ENCODE measurements at regions not wholly inside any gene's neighbourhood (a gene's known extent, or its start where the extent isn't known, plus 50 kb on each side); places are given as distances from the start of the nearest gene placed in this dataset.

GRCh38 chr14:22699801-22700564, 55.8 kb upstream of the OR6J1 start:
- no peak overlapping the region for H3K4me3 ChIP-seq (ENCODE audit: low read length in 2 of 2)
- Mint-ChIP-seq H3K9me3 (no peaks in the 10 kb centered on the region), H3K4me1 (no peaks in the 10 kb centered on the region), H3K27ac (no peak overlapping the region), H3K36me3 (no peaks in the 10 kb centered on the region), H3K4me3 (no peak overlapping the region), H3K27me3 (peaks cover 18 to 23% of the 10 kb centered on the region in 2 donors)
- H3K27ac ChIP-seq (ENCODE audit: low read depth, low read length), result no peak overlapping the region
- CTCF ChIA-PET (ENCODE audit: partially characterized antibody), result no interaction called here
- POLR2A ChIA-PET (ENCODE audit: partially characterized antibody), result no interaction called here
- DNase-seq, result no peak
- intact Hi-C loops (cut with micrococcal nuclease), result no loop called here
- no peaks in the 10 kb centered on the region for H3K4me1 ChIP-seq (ENCODE audit: insufficient read depth, low read length)
- peaks cover 21% of the 10 kb centered on the region for H3K27me3 ChIP-seq (ENCODE audit: insufficient read depth, low read length)
- H3K9me3 ChIP-seq (ENCODE audit: control insufficient read depth in 1 of 2, low read length in 2 of 2), result no peaks in the 10 kb centered on the region
- H3K36me3 ChIP-seq (ENCODE audit: insufficient read depth, low read length), result no peaks in the 10 kb centered on the region

- no peaks in the 10 kb centered on the region for H3K9me3 ChIP-seq (ENCODE audit: control insufficient read depth in 1 of 2, low read length in 2 of 2)
- H3K4me1 Mint-ChIP-seq, result peaks cover 5 to 13% (median 10%) of the 10 kb centered on the region in 4 donors
- no peak overlapping the region for H3K27ac ChIP-seq (ENCODE audit: low read depth, low read length)
- H3K36me3 ChIP-seq (ENCODE audit: insufficient read depth, low read length), result no peaks in the 10 kb centered on the region
- POLR2A ChIA-PET (ENCODE audit: partially characterized antibody), result interaction anchor here (0.6 kb wide), 2 partner anchors 36 to 272 kb away, joined by 4 to 5 read pairs; no protein-coding TSS in a partner anchor
- intact Hi-C loops (cut with micrococcal nuclease), result loop anchor here (1.0 to 5.0 kb wide), 3 partner anchors 53 to 143 kb away; partner anchors contain the start of genes DAD1 and OXA1L
- no peak for DNase-seq
- peak overlapping the region in 1 of 2 donors; percentile 28 for H3K4me3 ChIP-seq (ENCODE audit: low read length in 2 of 2)
- no peaks in the 10 kb centered on the region for H3K9me3 Mint-ChIP-seq
- H3K36me3 Mint-ChIP-seq, result no peaks in the 10 kb centered on the region
- no peaks in the 10 kb centered on the region for H3K27me3 ChIP-seq (ENCODE audit: insufficient read depth, low read length)
- H3K27me3 Mint-ChIP-seq, result peaks cover 13 to 31% of the 10 kb centered on the region in 2 donors
- H3K4me3 Mint-ChIP-seq, result peak overlapping the region; percentile 81 to 92 (median 86)
- H3K27ac Mint-ChIP-seq, result peak overlapping the region in 3 of 7 donors; percentile 48 to 94 (median 81)
- CTCF ChIA-PET (ENCODE audit: partially characterized antibody), result interaction anchor here (1.0 kb wide), 2 partner anchors 142 to 197 kb away, joined by 4 to 7 read pairs; no protein-coding TSS in a partner anchor
- no peaks in the 10 kb centered on the region for H3K4me1 ChIP-seq (ENCODE audit: insufficient read depth, low read length)
These were observed 52.9 kb upstream of the OXA1L start for GRCh38 chr14:22713631-22713950.

DNA sequence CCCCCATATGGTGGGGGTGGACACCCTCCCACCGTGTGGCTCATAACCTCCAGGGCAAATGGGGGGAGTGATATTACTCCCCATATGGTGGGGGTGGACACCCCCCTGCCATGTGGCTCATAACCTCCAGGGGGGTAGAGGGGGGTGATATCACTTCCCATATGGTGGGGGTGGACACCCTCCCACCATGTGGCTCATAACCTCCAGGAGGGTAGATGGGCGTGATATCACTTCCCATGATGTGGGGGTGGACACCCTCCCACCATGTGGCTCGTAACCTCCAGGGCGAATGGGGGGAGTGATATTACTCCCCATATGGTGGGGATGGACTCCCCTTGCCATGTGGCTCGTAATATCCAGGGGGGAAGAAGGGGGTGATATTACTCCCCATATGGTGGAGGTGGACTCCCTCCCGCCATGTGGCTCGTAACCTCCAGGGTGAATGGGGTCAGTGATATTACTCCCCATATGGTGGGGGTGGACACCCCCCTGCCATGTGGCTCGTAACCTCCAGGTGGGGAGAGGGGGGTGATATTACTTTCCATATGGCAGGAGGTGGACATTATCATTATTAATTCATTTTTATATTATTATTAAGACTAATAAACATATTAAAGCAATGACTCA, 51.2 kb upstream of the OXA1L start:
- Mint-ChIP-seq H3K9me3 (no peaks in the 10 kb centered on the region), H3K4me1 (peaks cover 5 to 13% (median 10%) of the 10 kb centered on the region in 4 donors), H3K36me3 (no peaks in the 10 kb centered on the region), H3K27me3 (peaks cover 6 to 20% of the 10 kb centered on the region in 2 donors), H3K4me3 (no peak overlapping the region), H3K27ac (no peak overlapping the region)
- intact Hi-C loops (cut with micrococcal nuclease), result no loop called here
- POLR2A ChIA-PET (ENCODE audit: partially characterized antibody), result no interaction called here
- Histone ChIP-seq H3K36me3 (ENCODE audit: insufficient read depth, low read length) (no peaks in the 10 kb centered on the region), H3K27ac (ENCODE audit: low read depth, low read length) (no peak overlapping the region), H3K4me3 (ENCODE audit: low read length in 2 of 2) (no peak overlapping the region), H3K9me3 (ENCODE audit: control insufficient read depth in 1 of 2, low read length in 2 of 2) (no peaks in the 10 kb centered on the region), H3K27me3 (ENCODE audit: insufficient read depth, low read length) (no peaks in the 10 kb centered on the region), H3K4me1 (ENCODE audit: insufficient read depth, low read length) (no peaks in the 10 kb centered on the region)
- DNase-seq, result no peak
- CTCF ChIA-PET (ENCODE audit: partially characterized antibody), result no interaction called here

DNA sequence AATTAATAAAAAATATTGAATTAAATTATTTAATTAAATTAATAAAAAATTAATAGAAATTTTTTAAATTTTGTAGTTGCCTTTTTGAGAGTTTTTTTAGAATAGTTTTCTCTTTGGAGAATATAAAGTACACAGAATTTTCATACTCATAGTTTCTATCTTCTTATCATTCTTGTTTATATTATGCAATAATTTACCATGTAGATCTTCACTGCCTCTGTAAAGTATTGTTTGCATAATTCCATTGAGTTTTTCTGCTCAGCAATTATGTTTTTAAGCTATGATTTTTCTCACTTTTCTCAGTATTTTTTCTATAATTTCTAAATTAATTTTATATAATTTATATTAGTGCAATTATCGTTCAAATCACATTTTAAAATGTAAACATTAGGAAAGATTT, 50.6 kb upstream of the OXA1L start:
- Mint-ChIP-seq H3K9me3 (no peaks in the 10 kb centered on the region), H3K4me1 (peaks cover 5 to 13% (median 10%) of the 10 kb centered on the region in 4 donors), H3K27me3 (peaks cover 3 to 16% of the 10 kb centered on the region in 2 donors), H3K27ac (no peak overlapping the region), H3K36me3 (no peaks in the 10 kb centered on the region), H3K4me3 (no peak overlapping the region)
- DNase-seq, result no peak
- ChIA-PET CTCF (ENCODE audit: partially characterized antibody) (no interaction called here), POLR2A (ENCODE audit: partially characterized antibody) (no interaction called here)
- Histone ChIP-seq H3K27ac (ENCODE audit: low read depth, low read length) (no peak overlapping the region), H3K36me3 (ENCODE audit: insufficient read depth, low read length) (no peaks in the 10 kb centered on the region), H3K4me1 (ENCODE audit: insufficient read depth, low read length) (no peaks in the 10 kb centered on the region), H3K4me3 (ENCODE audit: low read length in 2 of 2) (no peak overlapping the region), H3K9me3 (ENCODE audit: control insufficient read depth in 1 of 2, low read length in 2 of 2) (no peaks in the 10 kb centered on the region), H3K27me3 (ENCODE audit: insufficient read depth, low read length) (no peaks in the 10 kb centered on the region)
- intact Hi-C loops (cut with micrococcal nuclease), result no loop called here
